Spleen (tissue), 7 donors: ENCODE measurements at regions not wholly inside any gene's neighbourhood (a gene's known extent, or its start where the extent isn't known, plus 50 kb on each side); places are given as distances from the start of the nearest gene placed in this dataset.

Experiments
- CTCF ChIP-seq, 11 experiments: fragments of 200-600 bp in 7 of 11; fragments of 450-650 bp in 4 of 11; sonication (generic) in 4 of 11; IDR thresholded peaks in 8 of 11; conservative IDR thresholded peaks in 3 of 11; 1 replicate in 7 of 11; 2 replicates in 4 of 11; pipeline versions ENCODE4 v1.4.0 to v1.8.0; 2016 to 2021; ENCODE audit warnings: antibody characterized with exemption in 11 of 11, inconsistent platforms in 4 of 11, mild to moderate bottlenecking in 1 of 11
- POLR2A ChIP-seq, 3 donors: fragments of 450-650 bp; IDR thresholded peaks; one replicate each; pipeline ENCODE4 v1.5.1; 2017; ENCODE audit warnings: antibody characterized with exemption in 3 of 3, mild to moderate bottlenecking in 1 of 3
- donor health status: DM: no; HTN: no; CAD: no; lungs with moderate emphysema.
- donor health status: DM: no; HTN: no; CAD: no.
- donor health status: DM: no; HTN: no; CAD: no.

DNA sequence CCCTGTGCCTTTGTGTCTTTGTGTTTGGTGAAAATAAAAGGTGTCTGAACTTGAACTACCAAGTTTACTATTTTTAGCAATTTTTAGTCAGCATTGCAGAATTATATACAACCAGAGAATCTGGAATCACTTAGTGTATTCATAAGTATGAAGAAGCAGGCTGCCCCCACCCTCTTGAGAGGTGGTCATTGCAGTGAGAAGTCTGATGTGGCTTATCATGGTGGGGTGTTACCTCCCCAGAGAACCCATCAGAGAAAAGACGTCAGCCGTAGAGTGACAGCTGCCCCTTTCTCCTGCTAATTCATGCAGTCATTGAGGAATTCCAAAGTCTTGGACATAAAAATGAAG lies 66.0 kb downstream of the BOLA3 start:
- TF ChIP-seq POLR2A (IDR thresholded peaks at IDR 0.05): no peak
- TF ChIP-seq CTCF (IDR thresholded peaks at IDR 0.05 in 8 of 11, conservative IDR thresholded peaks at IDR 0.05 in 3 of 11): no peak
